GM23338 (cell line): ENCODE measurements at regions not wholly inside any gene's neighbourhood (a gene's known extent, or its start where the extent isn't known, plus 50 kb on each side); places are given as distances from the start of the nearest gene placed in this dataset.

Source experiments
- ATAC-seq: fragments of 200-7000 bp; cut with Tn5 transposase; 3 replicates; pipeline ENCODE4 v1.9.1; 2020
- DNase-seq: peaks from one replicate; pipeline ENCODE4 v3.0.0-alpha.2; 2015; ENCODE audit warnings: low spot score
- H2AFZ ChIP-seq: fragments of 200-600 bp; sonication (generic); 2 replicates; pipeline ENCODE4 v1.8.0; 2016; ENCODE audit warnings: antibody characterized with exemption, mild to moderate bottlenecking, moderate library complexity
- H3F3A ChIP-seq: fragments of 200-600 bp; sonication (generic); replicated peaks from 2 replicates; pipeline ENCODE4 v1.8.0; 2017; ENCODE audit warnings: antibody characterized with exemption, mixed run types, low read depth
- H3K27ac ChIP-seq: fragments of 200-600 bp; sonication (generic); 2 replicates; pipeline ENCODE4 v1.6.1; 2016; ENCODE audit warnings: low read depth
- H3K27me3 ChIP-seq: fragments of 200-600 bp; sonication (generic); 2 replicates; pipeline ENCODE4 v1.8.0; 2016; ENCODE audit warnings: mild to moderate bottlenecking, mixed run types, moderate library complexity; ENCODE audit not compliant: insufficient read depth
- H3K36me3 ChIP-seq: fragments of 200-600 bp; sonication (generic); 2 replicates; pipeline ENCODE4 v1.8.0; 2016; ENCODE audit warnings: mild to moderate bottlenecking; ENCODE audit not compliant: insufficient read depth
- H3K4me1 ChIP-seq: fragments of 200-600 bp; sonication (generic); 2 replicates; pipeline ENCODE4 v1.8.0; 2016; ENCODE audit warnings: mild to moderate bottlenecking, moderate library complexity; ENCODE audit not compliant: insufficient read depth
- H3K4me2 ChIP-seq: fragments of 200-600 bp; sonication (generic); 2 replicates; pipeline ENCODE4 v1.7.1; 2017; ENCODE audit warnings: mixed run types
- H3K4me3 ChIP-seq: fragments of 200-600 bp; sonication (generic); 2 replicates; pipeline ENCODE4 v1.6.1; 2016; ENCODE audit warnings: mixed run types
- H3K79me2 ChIP-seq: fragments of 200-600 bp; sonication (generic); replicated peaks from 2 replicates; pipeline ENCODE4 v1.8.0; 2017; ENCODE audit warnings: mild to moderate bottlenecking; ENCODE audit not compliant: insufficient read depth
- H3K9me2 ChIP-seq: fragments of 200-600 bp; sonication (generic); 2 replicates; pipeline ENCODE4 v1.8.0; 2017; ENCODE audit not compliant: insufficient read depth
- H4K20me1 ChIP-seq: fragments of 200-600 bp; sonication (generic); replicated peaks from 2 replicates; pipeline ENCODE4 v1.8.0; 2017; ENCODE audit warnings: mild to moderate bottlenecking; ENCODE audit not compliant: insufficient read depth
- H3K27ac Mint-ChIP-seq: 2 replicates; pipeline ENCODE4 v1.8.0; 2020; ENCODE audit warnings: inconsistent platforms, mild to moderate bottlenecking, moderate library complexity, mixed read lengths
- H3K27me3 Mint-ChIP-seq: 3 replicates; pipeline ENCODE4 v1.8.0; 2022; ENCODE audit warnings: low read depth, mild to moderate bottlenecking, moderate library complexity, mixed read lengths, inconsistent platforms; ENCODE audit not compliant: insufficient read depth, poor library complexity
- H3K36me3 Mint-ChIP-seq: 3 replicates; pipeline ENCODE4 v1.8.0; 2021; ENCODE audit warnings: low read depth, mild to moderate bottlenecking, inconsistent platforms, moderate library complexity, mixed read lengths
- H3K4me1 Mint-ChIP-seq: 3 replicates; pipeline ENCODE4 v1.8.0; 2020; ENCODE audit warnings: mild to moderate bottlenecking, inconsistent platforms, mixed read lengths
- H3K4me3 Mint-ChIP-seq: 3 replicates; pipeline ENCODE4 v1.8.0; 2021; ENCODE audit warnings: moderate library complexity, mild to moderate bottlenecking, inconsistent platforms, mixed read lengths
- H3K9me3 Mint-ChIP-seq: 3 replicates; pipeline ENCODE4 v1.8.0; 2020; ENCODE audit warnings: moderate library complexity, mild to moderate bottlenecking, inconsistent platforms, mixed read lengths
- CREB1 ChIP-seq: fragments of 250-450 bp; sonication (Bioruptor Pico); IDR thresholded peaks from 2 replicates; pipeline ENCODE4 v1.5.0; 2020; ENCODE audit warnings: low read depth, mild to moderate bottlenecking, moderate library complexity
- CTCF ChIP-seq, 2 experiments: fragments of 200-600 bp in 1 of 2; sonication (generic) in 1 of 2; conservative IDR thresholded peaks; 2 replicates each; pipeline versions ENCODE4 v1.5.1 to v1.6.1; 2016 to 2017; ENCODE audit warnings: antibody characterized with exemption in 2 of 2, low read depth in 2 of 2, mild to moderate bottlenecking in 2 of 2, moderate library complexity in 1 of 2
- ETS1 ChIP-seq: IDR thresholded peaks from 2 replicates; pipeline ENCODE4 v1.6.1; 2016; ENCODE audit warnings: antibody characterized with exemption
- JUNB ChIP-seq: IDR thresholded peaks from one replicate; pipeline ENCODE4 v1.6.1; 2016; ENCODE audit warnings: antibody characterized with exemption; ENCODE audit not compliant: unreplicated experiment
- NANOG ChIP-seq: IDR thresholded peaks from 2 replicates; pipeline ENCODE4 v1.6.1; 2016; ENCODE audit warnings: antibody characterized with exemption, borderline replicate concordance
- POLR2AphosphoS5 ChIP-seq: IDR thresholded peaks from 2 replicates; pipeline ENCODE4 v1.6.1; 2016; ENCODE audit warnings: antibody characterized with exemption, low read depth
- REST ChIP-seq: IDR thresholded peaks from one replicate; pipeline ENCODE4 v1.6.1; 2018; ENCODE audit warnings: antibody characterized with exemption; ENCODE audit not compliant: unreplicated experiment
- STAT1 ChIP-seq: IDR thresholded peaks from one replicate; pipeline ENCODE4 v1.6.1; 2016; ENCODE audit warnings: antibody characterized with exemption; ENCODE audit not compliant: unreplicated experiment
- ZNF114 ChIP-seq: fragments of 250-450 bp; sonication (Bioruptor Pico); IDR thresholded peaks from 2 replicates; pipeline ENCODE4 v1.5.0; 2020; ENCODE audit warnings: mild to moderate bottlenecking, moderate library complexity
- ZNF331 ChIP-seq: fragments of 250-450 bp; sonication (Bioruptor Pico); IDR thresholded peaks from 2 replicates; pipeline ENCODE4 v1.5.0; 2020; ENCODE audit warnings: low read depth, mild to moderate bottlenecking, moderate library complexity
- ZNF462 ChIP-seq: fragments of 250-450 bp; sonication (Bioruptor Pico); IDR thresholded peaks from 2 replicates; pipeline ENCODE4 v1.5.0; 2020; ENCODE audit warnings: mild to moderate bottlenecking, moderate library complexity

GRCh38 chr2:94955702-94956101 lies 69.8 kb upstream of the MAL start:
- no peaks in the 10 kb centered on the region for H3K9me3 Mint-ChIP-seq
- ATAC-seq: no peak

More at GRCh38 chr2:94955702-94956101, 69.8 kb upstream of the MAL start:
- H3K36me3 ChIP-seq: no peaks in the 10 kb centered on the region
- Mint-ChIP-seq H3K4me3 (no peak overlapping the region), H3K27me3 (peaks cover 9% of the 10 kb centered on the region), H3K36me3 (no peaks in the 10 kb centered on the region), H3K4me1 (peaks cover 14% of the 10 kb centered on the region), H3K27ac (no peak overlapping the region)
- H3K4me3 ChIP-seq: no peak overlapping the region
- no peaks in the 10 kb centered on the region for H3F3A ChIP-seq
- no peak overlapping the region for H3K4me2 ChIP-seq
- no peaks in the 10 kb centered on the region for H3K79me2 ChIP-seq
- no peak for DNase-seq
- H3K4me1 ChIP-seq: no peaks in the 10 kb centered on the region
- H3K9me2 ChIP-seq: no peaks in the 10 kb centered on the region
- no peak overlapping the region for H3K27ac ChIP-seq
- no peak overlapping the region for H2AFZ ChIP-seq
- no peaks in the 10 kb centered on the region for H4K20me1 ChIP-seq
- H3K27me3 ChIP-seq: peaks cover 27% of the 10 kb centered on the region; the same call in 1 of the 2 replicates
- no peak for TF ChIP-seq POLR2AphosphoS5
- TF ChIP-seq JUNB: no peak
- no peak for TF ChIP-seq STAT1
- no peak for TF ChIP-seq ETS1
- TF ChIP-seq ZNF331 (CRISPR knock-in tag): no peak
- no peak for TF ChIP-seq REST
- no peak for TF ChIP-seq NANOG
- no peak for TF ChIP-seq CREB1 (CRISPR knock-in tag)
- TF ChIP-seq ZNF114 (CRISPR knock-in tag): no peak
- TF ChIP-seq CTCF (conservative IDR thresholded peaks at IDR 0.05; ENCODE audit: low read depth in 2 of 2): no peak
- TF ChIP-seq ZNF462: no peak
